ENCODE measurements at regions not wholly inside any gene's neighbourhood (a gene's known extent, or its start where the extent isn't known, plus 50 kb on each side); places are given as distances from the start of the nearest gene placed in this dataset.

DNA sequence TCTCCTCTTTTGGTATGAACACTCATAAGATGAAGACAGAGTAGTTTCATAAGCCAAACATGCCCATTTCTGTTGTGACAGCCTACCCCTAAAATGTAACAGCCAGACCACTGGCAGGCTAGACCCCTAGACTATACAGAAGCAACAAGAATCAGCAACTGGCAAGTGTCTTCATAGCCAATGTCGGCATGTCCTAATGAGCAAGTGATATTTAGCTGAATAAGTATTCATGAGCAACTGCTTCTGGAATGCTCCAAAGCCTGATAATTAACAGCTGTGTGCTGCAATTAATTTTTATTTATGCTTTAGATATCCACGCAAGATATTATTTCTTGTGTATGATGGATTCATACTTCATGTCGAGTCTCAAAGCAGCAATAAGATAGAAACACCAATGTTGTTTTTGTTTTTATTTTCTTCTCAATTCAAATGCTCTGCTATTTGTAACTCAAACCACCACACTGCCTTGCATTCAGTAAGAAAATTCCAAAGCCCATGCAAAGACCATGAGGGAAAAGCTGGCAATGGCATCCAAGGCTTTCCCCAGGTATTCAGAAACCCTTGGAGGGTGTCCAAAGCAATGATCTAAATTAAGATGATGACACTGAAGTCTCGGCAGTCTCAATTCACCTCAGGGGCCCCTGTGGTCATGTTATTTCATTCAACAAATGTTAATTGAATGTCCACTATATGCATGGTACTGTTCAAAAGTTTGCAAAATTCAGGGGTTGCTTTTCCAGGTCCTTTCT, 167.7 kb upstream of the NECTIN3 start:
- RAD21 ChIA-PET (ENCODE audit: unreplicated experiment) = no interaction called here

DNA sequence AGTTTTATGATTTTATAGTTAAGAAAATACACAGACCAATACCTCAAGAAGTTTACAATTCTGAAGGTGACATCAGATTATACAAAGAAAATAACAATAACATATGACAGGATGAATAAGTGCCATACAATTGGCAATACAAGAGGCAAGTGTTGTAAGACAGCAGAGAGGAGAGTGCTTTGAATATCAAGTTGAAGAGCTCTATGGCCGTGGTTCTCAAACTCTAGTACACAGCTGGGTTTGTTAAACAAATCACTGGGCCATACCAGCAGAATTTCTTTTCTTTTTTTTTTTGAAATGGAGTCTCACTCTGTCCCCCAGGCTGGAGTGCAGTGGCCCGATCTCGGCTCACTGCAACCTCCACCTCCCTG, 167.1 kb upstream of the NECTIN3 start:
- FAIRE-seq = no peak
- ChIA-PET POLR2A (no interaction called here), CTCF (no interaction called here), SMC1A (ENCODE audit: uncharacterized antibody, unreplicated experiment) (no interaction called here), RAD21 (ENCODE audit: unreplicated experiment) (no interaction called here)
- H3K4me3 ChIP-seq = no peak overlapping the region
- H3K4me2 ChIP-seq (ENCODE audit: control insufficient read depth, insufficient read depth) = no peak overlapping the region
- WGBS (ENCODE audit: insufficient coverage, insufficient replicate concordance, low lambda C conversion rate, missing lambda C conversion rate) = 0% methylated on average over 1 of the region's 3 CpGs
- no peaks in the 10 kb centered on the region for H3K36me3 ChIP-seq (ENCODE audit: control insufficient read depth in 2 of 2, insufficient read depth in 2 of 2, low read length in 1 of 2)
- in situ Hi-C loops (cut with MboI) (no loop called here), intact Hi-C loops (cut with micrococcal nuclease; ENCODE audit: unreplicated experiment) (no loop called here)
- BruUV-seq (replicated peaks) = no TSS peak
- DNase-seq (ENCODE audit: low read depth, low spot score) = no peak
- no peaks in the 10 kb centered on the region for H3K79me2 ChIP-seq (ENCODE audit: control insufficient read depth, insufficient read depth, low read length)
- H3K4me1 ChIP-seq (ENCODE audit: control insufficient read depth, insufficient read depth, low read length) = no peaks in the 10 kb centered on the region
- no peak for ATAC-seq
- H3K27me3 ChIP-seq (replicated peaks in 1 of 2; ENCODE audit: control insufficient read depth in 2 of 2, insufficient read depth in 2 of 2, low read length in 1 of 2) = no peaks in the 10 kb centered on the region
- no peaks in the 10 kb centered on the region for H3K9me3 ChIP-seq (replicated peaks; ENCODE audit: control insufficient read depth, insufficient read depth, low read length)
- H3K27ac ChIP-seq (ENCODE audit: control insufficient read depth, insufficient read depth) = no peak overlapping the region
- H3K9ac ChIP-seq (ENCODE audit: control insufficient read depth, insufficient read depth, low read length) = no peak overlapping the region
- H4K20me1 ChIP-seq (ENCODE audit: control insufficient read depth, insufficient read depth) = no peaks in the 10 kb centered on the region
- H2AFZ ChIP-seq (ENCODE audit: control insufficient read depth, low read depth, low read length) = no peak overlapping the region
- TF ChIP-seq, protein P1, sequence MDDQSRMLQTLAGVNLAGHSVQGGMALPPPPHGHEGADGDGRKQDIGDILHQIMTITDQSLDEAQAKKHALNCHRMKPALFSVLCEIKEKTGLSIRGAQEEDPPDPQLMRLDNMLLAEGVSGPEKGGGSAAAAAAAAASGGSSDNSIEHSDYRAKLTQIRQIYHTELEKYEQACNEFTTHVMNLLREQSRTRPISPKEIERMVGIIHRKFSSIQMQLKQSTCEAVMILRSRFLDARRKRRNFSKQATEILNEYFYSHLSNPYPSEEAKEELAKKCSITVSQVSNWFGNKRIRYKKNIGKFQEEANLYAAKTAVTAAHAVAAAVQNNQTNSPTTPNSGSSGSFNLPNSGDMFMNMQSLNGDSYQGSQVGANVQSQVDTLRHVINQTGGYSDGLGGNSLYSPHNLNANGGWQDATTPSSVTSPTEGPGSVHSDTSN (IDR thresholded peaks at IDR 0.05; ENCODE audit: insufficient replicate concordance, low read depth, low read length) = no peak
- TF ChIP-seq RFX5 (IDR thresholded peaks at IDR 0.05; ENCODE audit: low read depth, low read length) = no peak
- no peak for TF ChIP-seq FOXM1 (IDR thresholded peaks at IDR 0.05; ENCODE audit: low read depth, low read length)
- TF ChIP-seq BCL11A (IDR thresholded peaks at IDR 0.05; ENCODE audit: low read depth, low read length) = no peak
- TF ChIP-seq, protein P2, sequence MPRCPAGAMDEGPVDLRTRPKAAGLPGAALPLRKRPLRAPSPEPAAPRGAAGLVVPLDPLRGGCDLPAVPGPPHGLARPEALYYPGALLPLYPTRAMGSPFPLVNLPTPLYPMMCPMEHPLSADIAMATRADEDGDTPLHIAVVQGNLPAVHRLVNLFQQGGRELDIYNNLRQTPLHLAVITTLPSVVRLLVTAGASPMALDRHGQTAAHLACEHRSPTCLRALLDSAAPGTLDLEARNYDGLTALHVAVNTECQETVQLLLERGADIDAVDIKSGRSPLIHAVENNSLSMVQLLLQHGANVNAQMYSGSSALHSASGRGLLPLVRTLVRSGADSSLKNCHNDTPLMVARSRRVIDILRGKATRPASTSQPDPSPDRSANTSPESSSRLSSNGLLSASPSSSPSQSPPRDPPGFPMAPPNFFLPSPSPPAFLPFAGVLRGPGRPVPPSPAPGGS (IDR thresholded peaks at IDR 0.05; ENCODE audit: borderline replicate concordance, insufficient read depth, low read depth, low read length, poor library complexity, severe bottlenecking) = no peak
- TF ChIP-seq, protein P3, sequence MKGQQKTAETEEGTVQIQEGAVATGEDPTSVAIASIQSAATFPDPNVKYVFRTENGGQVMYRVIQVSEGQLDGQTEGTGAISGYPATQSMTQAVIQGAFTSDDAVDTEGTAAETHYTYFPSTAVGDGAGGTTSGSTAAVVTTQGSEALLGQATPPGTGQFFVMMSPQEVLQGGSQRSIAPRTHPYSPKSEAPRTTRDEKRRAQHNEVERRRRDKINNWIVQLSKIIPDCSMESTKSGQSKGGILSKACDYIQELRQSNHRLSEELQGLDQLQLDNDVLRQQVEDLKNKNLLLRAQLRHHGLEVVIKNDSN (IDR thresholded peaks at IDR 0.05; ENCODE audit: borderline replicate concordance, extremely low read length, insufficient read depth, low read depth, low read length) = no peak
- TF ChIP-seq WRNIP1 (IDR thresholded peaks at IDR 0.05; ENCODE audit: borderline replicate concordance, low read depth, low read length) = no peak

More for the DNA sequence above, 167.7 kb upstream of the NECTIN3 start:
- Histone ChIP-seq H3K9ac (ENCODE audit: control insufficient read depth, insufficient read depth, low read length) (no peak overlapping the region), H3K79me2 (ENCODE audit: control insufficient read depth, insufficient read depth, low read length) (no peaks in the 10 kb centered on the region), H3K4me3 (no peak overlapping the region), H3K4me1 (ENCODE audit: control insufficient read depth, insufficient read depth, low read length) (no peaks in the 10 kb centered on the region), H3K9me3 (replicated peaks; ENCODE audit: control insufficient read depth, insufficient read depth, low read length) (no peaks in the 10 kb centered on the region), H3K4me2 (ENCODE audit: control insufficient read depth, insufficient read depth) (no peak overlapping the region), H4K20me1 (ENCODE audit: control insufficient read depth, insufficient read depth) (no peaks in the 10 kb centered on the region), H3K27ac (ENCODE audit: control insufficient read depth, insufficient read depth) (no peak overlapping the region), H3K27me3 (replicated peaks in 1 of 2; ENCODE audit: control insufficient read depth in 2 of 2, insufficient read depth in 2 of 2, low read length in 1 of 2) (no peaks in the 10 kb centered on the region), H3K36me3 (ENCODE audit: control insufficient read depth in 2 of 2, insufficient read depth in 2 of 2, low read length in 1 of 2) (no peaks in the 10 kb centered on the region), H2AFZ (ENCODE audit: control insufficient read depth, low read depth, low read length) (no peak overlapping the region)
- in situ Hi-C loops (cut with MboI) (no loop called here), intact Hi-C loops (cut with micrococcal nuclease; ENCODE audit: unreplicated experiment) (no loop called here)
- SMC1A ChIA-PET (ENCODE audit: uncharacterized antibody, unreplicated experiment) = no interaction called here
- BruUV-seq (replicated peaks) = no TSS peak
- TF ChIP-seq PAX5 (IDR thresholded peaks at IDR 0.05; ENCODE audit: borderline replicate concordance, low read depth, low read length) (no peak), KDM1A (IDR thresholded peaks at IDR 0.05; ENCODE audit: borderline replicate concordance) (no peak), CBX5 (IDR thresholded peaks at IDR 0.05; ENCODE audit: low read depth) (no peak), STAT1 (conservative IDR thresholded peaks at IDR 0.05) (no peak), IKZF2 (IDR thresholded peaks at IDR 0.05) (no peak), TCF12 (IDR thresholded peaks at IDR 0.05; ENCODE audit: low read depth, low read length) (no peak), RAD21 (IDR thresholded peaks at IDR 0.05; ENCODE audit: insufficient read depth, low read depth, low read length) (no peak), RFX5 (IDR thresholded peaks at IDR 0.05; ENCODE audit: low read depth, low read length) (no peak), HDAC6 (IDR thresholded peaks at IDR 0.05; ENCODE audit: unreplicated experiment) (no peak), MTA3 (IDR thresholded peaks at IDR 0.05; ENCODE audit: borderline replicate concordance, low read length) (no peak)
- TF ChIP-seq, protein P4, sequence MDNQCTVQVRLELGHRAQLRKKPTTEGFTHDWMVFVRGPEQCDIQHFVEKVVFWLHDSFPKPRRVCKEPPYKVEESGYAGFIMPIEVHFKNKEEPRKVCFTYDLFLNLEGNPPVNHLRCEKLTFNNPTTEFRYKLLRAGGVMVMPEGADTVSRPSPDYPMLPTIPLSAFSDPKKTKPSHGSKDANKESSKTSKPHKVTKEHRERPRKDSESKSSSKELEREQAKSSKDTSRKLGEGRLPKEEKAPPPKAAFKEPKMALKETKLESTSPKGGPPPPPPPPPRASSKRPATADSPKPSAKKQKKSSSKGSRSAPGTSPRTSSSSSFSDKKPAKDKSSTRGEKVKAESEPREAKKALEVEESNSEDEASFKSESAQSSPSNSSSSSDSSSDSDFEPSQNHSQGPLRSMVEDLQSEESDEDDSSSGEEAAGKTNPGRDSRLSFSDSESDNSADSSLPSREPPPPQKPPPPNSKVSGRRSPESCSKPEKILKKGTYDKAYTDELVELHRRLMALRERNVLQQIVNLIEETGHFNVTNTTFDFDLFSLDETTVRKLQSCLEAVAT (IDR thresholded peaks at IDR 0.05) = no peak
- ATAC-seq = no peak
- CTCF ChIA-PET = no interaction called here
- no peak for DNase-seq (ENCODE audit: low read depth, low spot score)
- POLR2A ChIA-PET = no interaction called here
- no peak for FAIRE-seq
- WGBS (ENCODE audit: insufficient coverage, insufficient replicate concordance, low lambda C conversion rate, missing lambda C conversion rate) = 20% methylated on average over 4 of the region's 4 CpGs

Data from GM12878 (cell line).